SJCRH30 (cell line): ENCODE measurements at regions not wholly inside any gene's neighbourhood (a gene's known extent, or its start where the extent isn't known, plus 50 kb on each side); places are given as distances from the start of the nearest gene placed in this dataset.

ENCODE experiments used
- DNase-seq, 2 experiments: peaks; one replicate each; pipeline ENCODE4 v3.0.0-alpha.2; 2015 to 2020
- H3K27ac ChIP-seq: fragments of 250-450 bp; sonication (Bioruptor Pico); 2 replicates; pipeline ENCODE4 v1.5.1; 2020; ENCODE audit warnings: mild to moderate bottlenecking, moderate library complexity
- H3K27me3 ChIP-seq: fragments of 250-450 bp; sonication (Bioruptor Pico); 2 replicates; pipeline ENCODE4 v1.5.1; 2020; ENCODE audit warnings: mild to moderate bottlenecking, moderate library complexity
- H3K36me3 ChIP-seq: fragments of 250-450 bp; sonication (Bioruptor Pico); 2 replicates; pipeline ENCODE4 v1.5.1; 2020; ENCODE audit warnings: mild to moderate bottlenecking, moderate library complexity
- H3K4me1 ChIP-seq: fragments of 250-450 bp; sonication (Bioruptor Pico); 2 replicates; pipeline ENCODE4 v1.5.1; 2020; ENCODE audit warnings: mild to moderate bottlenecking, moderate library complexity
- H3K4me3 ChIP-seq: fragments of 250-450 bp; sonication (Bioruptor Pico); 2 replicates; pipeline ENCODE4 v1.5.1; 2020; ENCODE audit warnings: mild to moderate bottlenecking, moderate library complexity
- H3K9me3 ChIP-seq: fragments of 250-450 bp; sonication (Bioruptor Pico); replicated peaks from 2 replicates; pipeline ENCODE4 v1.5.1; 2020; ENCODE audit warnings: mild to moderate bottlenecking, moderate library complexity

GRCh38 chr5:3778945-3779344 is 183.3 kb downstream of the IRX1 start:
- H3K9me3 ChIP-seq = no peaks in the 10 kb centered on the region

GRCh38 chr5:3780278-3780677 is 184.6 kb downstream of the IRX1 start:
- Histone ChIP-seq H3K27ac (no peak overlapping the region), H3K27me3 (no peaks in the 10 kb centered on the region), H3K9me3 (no peaks in the 10 kb centered on the region), H3K36me3 (no peaks in the 10 kb centered on the region), H3K4me3 (no peak overlapping the region), H3K4me1 (no peaks in the 10 kb centered on the region)
- no peak for DNase-seq

More at GRCh38 chr5:3778945-3779344, 183.3 kb downstream of the IRX1 start:
- H3K4me3 ChIP-seq = no peak overlapping the region
- no peaks in the 10 kb centered on the region for H3K4me1 ChIP-seq
- DNase-seq = no peak
- H3K27ac ChIP-seq = no peak overlapping the region
- H3K27me3 ChIP-seq = no peaks in the 10 kb centered on the region
- H3K36me3 ChIP-seq = no peaks in the 10 kb centered on the region

- Histone ChIP-seq H3K4me3 (no peak overlapping the region), H3K4me1 (no peaks in the 10 kb centered on the region)
- DNase-seq = no peak
These were observed 185.3 kb downstream of the IRX1 start for GRCh38 chr5:3780907-3781306.

GRCh38 chr5:3784854-3785253 is 189.2 kb downstream of the IRX1 start:
- DNase-seq = no peak
- Histone ChIP-seq H3K27me3 (no peaks in the 10 kb centered on the region), H3K9me3 (no peaks in the 10 kb centered on the region), H3K4me1 (no peaks in the 10 kb centered on the region), H3K27ac (no peak overlapping the region), H3K36me3 (no peaks in the 10 kb centered on the region), H3K4me3 (no peak overlapping the region)

More at GRCh38 chr5:3780907-3781306, 185.3 kb downstream of the IRX1 start:
- Histone ChIP-seq H3K27me3 (no peaks in the 10 kb centered on the region), H3K36me3 (no peaks in the 10 kb centered on the region), H3K27ac (no peak overlapping the region), H3K9me3 (no peaks in the 10 kb centered on the region)

- DNase-seq = no peak
- Histone ChIP-seq H3K4me3 (no peak overlapping the region), H3K36me3 (no peaks in the 10 kb centered on the region), H3K27ac (no peak overlapping the region), H3K9me3 (no peaks in the 10 kb centered on the region), H3K4me1 (no peaks in the 10 kb centered on the region), H3K27me3 (no peaks in the 10 kb centered on the region)
These were observed 190.5 kb downstream of the IRX1 start for GRCh38 chr5:3786165-3786564.

- no peaks in the 10 kb centered on the region for H3K9me3 ChIP-seq
- H3K4me3 ChIP-seq = no peak overlapping the region
- no peaks in the 10 kb centered on the region for H3K4me1 ChIP-seq
- no peak for DNase-seq
- no peaks in the 10 kb centered on the region for H3K36me3 ChIP-seq
- H3K27me3 ChIP-seq = no peaks in the 10 kb centered on the region
- H3K27ac ChIP-seq = no peak overlapping the region
These were observed 191.3 kb downstream of the IRX1 start for GRCh38 chr5:3786891-3787430.

GRCh38 chr5:3787604-3788003 is 192.0 kb downstream of the IRX1 start:
- Histone ChIP-seq H3K36me3 (no peaks in the 10 kb centered on the region), H3K4me1 (no peaks in the 10 kb centered on the region), H3K27ac (no peak overlapping the region), H3K4me3 (no peak overlapping the region), H3K9me3 (no peaks in the 10 kb centered on the region), H3K27me3 (no peaks in the 10 kb centered on the region)
- no peak for DNase-seq

GRCh38 chr5:3789519-3790193 is 194.0 kb downstream of the IRX1 start:
- no peak overlapping the region for H3K27ac ChIP-seq
- H3K36me3 ChIP-seq = no peaks in the 10 kb centered on the region
- H3K9me3 ChIP-seq = no peaks in the 10 kb centered on the region
- no peak overlapping the region for H3K4me3 ChIP-seq
- H3K27me3 ChIP-seq = no peaks in the 10 kb centered on the region
- no peaks in the 10 kb centered on the region for H3K4me1 ChIP-seq
- no peak for DNase-seq

GRCh38 chr5:3793162-3793561 is 197.5 kb downstream of the IRX1 start:
- DNase-seq = no peak
- H3K27me3 ChIP-seq = no peaks in the 10 kb centered on the region

GRCh38 chr5:3794611-3795010 is 199.0 kb downstream of the IRX1 start:
- no peaks in the 10 kb centered on the region for H3K9me3 ChIP-seq
- no peaks in the 10 kb centered on the region for H3K4me1 ChIP-seq
- DNase-seq = no peak
- H3K27ac ChIP-seq = no peak overlapping the region
- H3K27me3 ChIP-seq = no peaks in the 10 kb centered on the region
- no peaks in the 10 kb centered on the region for H3K36me3 ChIP-seq
- no peak overlapping the region for H3K4me3 ChIP-seq

More at GRCh38 chr5:3793162-3793561, 197.5 kb downstream of the IRX1 start:
- no peak overlapping the region for H3K27ac ChIP-seq
- H3K9me3 ChIP-seq = no peaks in the 10 kb centered on the region
- H3K36me3 ChIP-seq = no peaks in the 10 kb centered on the region
- no peak overlapping the region for H3K4me3 ChIP-seq
- H3K4me1 ChIP-seq = no peaks in the 10 kb centered on the region

- Histone ChIP-seq H3K27me3 (no peaks in the 10 kb centered on the region), H3K4me1 (no peaks in the 10 kb centered on the region), H3K27ac (no peak overlapping the region), H3K36me3 (no peaks in the 10 kb centered on the region), H3K4me3 (no peak overlapping the region), H3K9me3 (no peaks in the 10 kb centered on the region)
- DNase-seq = no peak
These were observed 201.1 kb downstream of the IRX1 start for GRCh38 chr5:3796736-3797135.

- no peaks in the 10 kb centered on the region for H3K27me3 ChIP-seq
- no peaks in the 10 kb centered on the region for H3K36me3 ChIP-seq
- H3K4me1 ChIP-seq = no peaks in the 10 kb centered on the region
- H3K27ac ChIP-seq = no peak overlapping the region
- H3K4me3 ChIP-seq = no peak overlapping the region
- DNase-seq = no peak
- no peaks in the 10 kb centered on the region for H3K9me3 ChIP-seq
These were observed 206.3 kb downstream of the IRX1 start for GRCh38 chr5:3801967-3802366.

GRCh38 chr5:3809455-3809854 is 213.8 kb downstream of the IRX1 start:
- H3K27me3 ChIP-seq = no peaks in the 10 kb centered on the region
- H3K27ac ChIP-seq = no peak overlapping the region
- no peak for DNase-seq
- H3K4me1 ChIP-seq = no peaks in the 10 kb centered on the region
- no peaks in the 10 kb centered on the region for H3K36me3 ChIP-seq
- no peaks in the 10 kb centered on the region for H3K9me3 ChIP-seq
- no peak overlapping the region for H3K4me3 ChIP-seq

- Histone ChIP-seq H3K27ac (no peak overlapping the region), H3K4me1 (no peaks in the 10 kb centered on the region), H3K36me3 (no peaks in the 10 kb centered on the region), H3K27me3 (no peaks in the 10 kb centered on the region), H3K4me3 (no peak overlapping the region), H3K9me3 (no peaks in the 10 kb centered on the region)
- DNase-seq = no peak
These were observed 215.5 kb downstream of the IRX1 start for GRCh38 chr5:3811116-3811515.

GRCh38 chr5:3818624-3819023 is 223.0 kb downstream of the IRX1 start:
- no peak for DNase-seq
- H3K4me3 ChIP-seq = no peak overlapping the region
- H3K4me1 ChIP-seq = no peaks in the 10 kb centered on the region
- no peak overlapping the region for H3K27ac ChIP-seq
- no peaks in the 10 kb centered on the region for H3K9me3 ChIP-seq
- no peaks in the 10 kb centered on the region for H3K27me3 ChIP-seq
- H3K36me3 ChIP-seq = no peaks in the 10 kb centered on the region
